IPS-NIHi11 (cell line): ENCODE measurements at regions not wholly inside any gene's neighbourhood (a gene's known extent, or its start where the extent isn't known, plus 50 kb on each side); places are given as distances from the start of the nearest gene placed in this dataset.
"Not testable (repeated sequence)": the region's sequence is repeated elsewhere in the genome, so short reads cannot be mapped to it uniquely, and the experiment has no call there.

ENCODE experiments used
- DNase-seq: peaks from one replicate; pipeline ENCODE4 v3.0.0; 2012; ENCODE audit warnings: mixed read lengths, low spot score

DNA sequence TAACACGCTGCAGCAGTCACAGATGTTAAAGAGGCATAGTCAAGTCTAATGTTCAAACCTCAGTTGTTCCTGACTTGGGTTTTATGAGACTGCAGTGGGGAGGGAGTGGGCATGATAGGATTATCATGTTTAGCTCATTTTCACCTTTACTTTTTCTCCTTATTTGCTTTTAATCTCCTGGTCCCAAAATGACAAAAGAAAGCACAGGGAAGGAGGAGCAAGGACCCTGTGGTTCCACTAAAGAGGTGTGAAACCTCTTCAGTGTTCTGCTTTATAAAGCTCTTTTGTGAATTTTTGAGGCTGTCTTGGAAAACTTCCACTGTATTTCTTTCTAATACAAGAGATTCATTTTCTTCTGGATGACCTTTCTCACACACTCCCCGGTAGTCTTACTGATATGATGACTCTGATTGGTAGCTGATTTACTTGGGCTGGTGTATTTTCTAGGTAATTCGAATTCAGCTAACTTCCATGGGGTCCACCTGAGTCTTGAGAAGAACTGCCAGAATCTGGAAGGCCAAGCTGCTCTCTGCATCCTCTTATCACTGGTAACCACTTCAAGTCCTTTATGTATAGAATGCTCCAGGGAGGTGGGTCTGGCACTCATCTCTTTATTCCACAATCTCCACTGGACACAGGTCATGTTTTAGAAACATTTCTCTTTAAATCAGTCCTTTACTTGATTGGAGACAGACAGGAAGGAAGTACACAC, 1364.4 kb upstream of the CDH9 start:
- DNase-seq: no peak

DNA sequence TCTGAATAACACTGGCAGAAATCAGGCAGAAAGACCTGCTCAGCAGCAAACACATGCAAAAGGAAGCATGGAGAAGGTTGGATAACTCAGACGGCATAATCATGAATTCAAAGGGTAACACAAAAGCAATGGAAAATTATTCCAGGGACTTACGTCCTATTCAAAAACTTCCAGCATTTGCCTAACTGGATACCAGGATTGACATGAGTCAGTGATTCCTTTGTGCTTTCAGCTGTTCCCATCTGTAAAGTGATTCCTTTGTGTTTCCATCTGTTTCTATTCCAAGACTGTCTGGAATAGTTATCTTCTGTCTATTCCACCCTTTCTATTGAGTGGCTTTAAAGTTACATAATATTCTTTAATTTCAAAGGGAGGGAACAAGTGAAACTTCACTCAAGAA, 1361.7 kb upstream of the CDH9 start:
- no peak for DNase-seq

DNA sequence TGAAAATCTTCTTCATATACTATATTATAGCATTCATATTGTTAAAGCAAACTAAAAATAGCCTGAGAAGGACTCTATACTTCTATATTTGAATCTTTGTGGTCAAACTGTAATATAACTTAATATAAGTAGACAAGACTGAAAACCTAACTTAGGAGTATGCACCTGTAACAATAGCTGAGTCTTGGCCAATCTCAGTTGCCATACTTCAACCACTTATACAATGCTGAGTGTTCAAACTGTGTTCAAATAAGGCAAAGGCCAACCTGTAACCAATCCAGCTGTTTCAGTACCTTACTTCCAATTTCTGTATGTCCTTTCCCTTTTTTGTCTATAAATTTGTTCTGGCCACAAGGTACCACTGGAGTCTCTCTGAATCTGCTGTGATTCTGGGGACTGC, 1360.8 kb upstream of the CDH9 start:
- no peak for DNase-seq

DNA sequence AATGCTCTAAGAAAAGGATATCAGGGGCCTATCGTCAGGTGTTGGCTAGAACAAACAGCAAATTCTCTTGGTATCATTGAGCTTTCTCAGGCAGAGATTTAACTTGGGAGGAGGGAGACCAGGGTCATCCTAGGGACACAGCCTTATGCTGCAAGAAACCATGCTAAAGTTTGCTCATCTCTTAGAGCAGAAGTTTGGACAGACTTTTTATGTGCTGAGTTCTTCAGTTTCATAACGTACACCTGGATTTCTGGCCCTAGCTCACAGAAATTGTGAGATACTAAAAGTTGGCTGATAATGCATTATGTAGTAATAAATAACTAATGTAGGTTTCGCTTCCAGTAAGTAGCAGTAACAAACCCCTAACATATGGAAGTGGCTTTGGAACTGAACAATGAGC, 1359.8 kb upstream of the CDH9 start:
- no peak for DNase-seq

DNA sequence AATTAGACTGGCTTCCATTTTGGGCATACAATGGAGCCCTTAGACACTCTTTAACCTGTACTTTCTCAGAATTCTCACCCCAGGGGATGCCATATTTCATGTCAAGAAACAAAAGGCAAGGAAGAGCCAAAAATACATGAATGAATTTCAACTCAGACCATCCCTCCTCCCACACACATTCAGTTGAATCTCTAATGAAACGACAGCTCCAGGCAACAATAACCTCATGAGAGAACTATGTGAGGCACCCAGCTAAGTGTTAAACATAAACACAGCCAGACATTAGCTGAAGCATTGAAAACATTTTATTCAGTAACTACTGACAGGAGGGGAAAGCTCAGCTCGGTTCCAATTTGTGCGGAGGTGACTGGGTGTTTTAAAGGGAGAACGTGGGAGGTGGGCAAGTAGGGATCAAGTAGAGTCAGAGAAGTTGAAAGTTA, 1359.1 kb upstream of the CDH9 start:
- peak; percentile 19 for DNase-seq

DNA sequence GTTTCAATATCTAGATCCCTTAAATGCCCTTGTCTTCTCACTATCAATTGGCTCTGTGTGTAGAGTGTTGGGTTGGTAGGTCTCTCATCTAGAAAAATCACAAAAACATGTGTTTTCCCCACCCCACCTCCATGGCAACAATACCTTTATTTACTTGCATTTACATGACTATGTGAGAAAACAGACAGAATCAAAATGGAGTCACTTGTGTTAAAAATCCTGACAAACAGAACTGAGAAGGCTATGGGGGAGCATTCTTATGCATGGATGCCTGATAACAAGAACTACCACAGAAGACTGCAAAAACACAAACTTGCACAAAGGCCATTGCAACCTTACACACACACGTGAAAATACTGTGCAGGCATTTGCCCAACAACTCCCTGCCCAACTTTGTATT, 1352.9 kb upstream of the CDH9 start:
- DNase-seq: no peak

DNA sequence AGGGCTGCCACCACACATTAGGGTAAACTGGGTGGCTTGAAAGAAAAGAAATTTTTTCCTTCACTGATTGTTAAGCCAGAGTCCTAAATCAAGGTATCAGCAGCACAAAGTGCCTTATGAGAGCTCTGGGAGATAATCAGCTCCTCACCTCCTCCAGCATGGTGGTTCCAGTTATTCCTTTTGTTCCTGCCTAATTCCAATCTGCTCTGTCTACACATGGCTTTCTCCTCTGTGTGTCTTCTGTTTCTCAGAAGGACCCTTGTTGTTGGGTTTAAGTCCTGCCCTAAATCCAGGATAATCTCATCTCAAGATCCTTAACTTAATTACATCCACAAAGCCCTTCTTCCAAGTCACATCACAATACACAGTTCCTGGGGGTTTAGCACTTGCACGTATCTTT, 1352.0 kb upstream of the CDH9 start:
- no peak for DNase-seq

DNA sequence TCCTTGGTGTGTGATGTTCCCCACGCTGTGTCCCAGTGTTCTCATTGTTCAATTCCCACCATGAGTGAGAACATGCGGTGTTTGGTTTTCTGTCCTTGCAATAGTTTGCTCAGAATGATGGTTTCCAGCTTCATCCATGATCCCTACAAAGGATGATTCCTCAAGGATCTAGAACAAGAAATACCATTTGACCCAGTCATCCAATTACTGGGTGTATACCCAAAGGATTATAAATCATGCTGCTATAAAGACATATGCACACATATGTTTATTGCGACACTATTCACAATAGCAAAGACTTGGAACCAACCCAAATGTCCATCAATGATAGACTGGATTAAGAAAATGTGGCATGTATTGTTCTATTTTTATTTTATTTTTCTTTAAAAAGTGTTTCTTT, 1351.3 kb upstream of the CDH9 start:
- DNase-seq: not testable (repeated sequence)

DNA sequence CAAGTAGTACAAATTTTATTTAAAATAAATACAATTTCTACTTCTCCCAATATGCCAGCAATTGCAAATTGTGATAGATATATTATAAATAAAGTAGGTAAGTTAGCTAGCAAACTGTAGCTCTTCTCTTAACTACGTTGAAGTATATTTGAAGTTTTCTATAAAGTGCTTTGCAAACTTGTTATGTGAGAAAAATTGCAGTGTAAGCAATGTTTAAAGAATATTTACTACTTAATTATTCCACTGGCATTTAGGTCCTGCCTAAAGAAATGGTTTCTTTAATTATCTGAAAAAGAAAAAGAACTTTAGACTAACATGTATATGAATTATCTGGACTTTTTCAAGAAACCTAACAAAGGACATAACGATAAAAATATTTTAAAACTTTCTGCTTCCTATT, 1350.0 kb upstream of the CDH9 start:
- DNase-seq: no peak

DNA sequence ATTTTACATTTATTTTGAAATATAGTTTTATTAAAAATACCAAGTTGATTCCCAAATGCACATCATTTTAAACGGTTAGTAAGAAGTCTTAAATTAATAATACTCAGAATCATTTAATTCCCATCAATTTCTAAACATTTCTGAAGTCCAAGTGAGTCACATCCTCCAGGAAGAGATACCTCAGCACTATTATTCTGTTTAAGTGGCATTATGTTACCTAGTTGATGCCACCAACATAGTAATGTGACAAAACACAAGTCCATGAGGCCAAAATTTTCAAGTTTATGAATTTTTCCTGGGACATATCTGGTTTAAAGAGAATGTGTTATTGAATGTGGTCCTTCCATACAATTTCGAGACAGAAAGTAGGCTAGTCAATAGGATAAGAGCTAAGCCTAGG, 1348.3 kb upstream of the CDH9 start:
- no peak for DNase-seq

DNA sequence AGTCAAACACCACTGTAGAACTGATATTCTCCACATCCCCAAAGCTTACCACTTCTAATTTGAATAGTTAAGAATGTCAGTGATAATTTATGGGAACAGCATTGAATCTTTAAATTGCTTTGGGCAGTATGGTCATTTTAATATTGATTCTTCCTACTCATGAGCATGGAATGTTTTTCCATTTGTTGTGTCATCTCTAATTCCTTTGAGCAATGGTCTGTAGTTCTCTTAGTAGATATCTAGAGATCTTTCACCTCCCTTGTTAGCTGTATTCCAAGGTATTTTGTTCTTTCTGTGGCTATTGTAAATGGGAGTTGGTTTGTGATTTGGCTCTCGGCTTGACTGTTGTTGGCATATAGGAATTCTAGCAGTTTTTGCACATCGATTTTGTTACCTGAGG, 1341.8 kb upstream of the CDH9 start:
- no peak for DNase-seq

DNA sequence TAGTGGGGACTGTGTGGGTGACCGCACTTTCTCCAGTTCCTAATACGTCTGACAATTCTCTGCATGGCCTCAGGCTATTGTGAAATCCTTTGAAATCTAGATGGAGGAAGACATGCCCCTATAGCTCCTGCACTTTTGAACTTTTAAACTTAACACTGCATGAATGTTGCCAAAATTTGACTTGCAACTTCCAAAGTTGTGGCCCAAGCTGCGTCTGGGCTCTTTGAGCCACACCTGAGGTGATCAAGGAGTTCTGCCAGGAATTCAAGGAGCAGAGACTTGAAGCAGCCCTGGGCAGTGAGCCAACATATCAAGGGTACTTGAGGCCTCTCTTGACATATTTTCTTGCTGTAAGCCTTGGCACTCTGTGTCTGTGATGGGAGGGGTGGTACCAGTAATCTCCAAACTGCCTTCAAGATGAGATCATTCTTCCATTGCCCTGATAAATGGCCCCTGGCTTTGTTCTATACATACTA, 1336.1 kb upstream of the CDH9 start:
- DNase-seq: peak; percentile 10

DNA sequence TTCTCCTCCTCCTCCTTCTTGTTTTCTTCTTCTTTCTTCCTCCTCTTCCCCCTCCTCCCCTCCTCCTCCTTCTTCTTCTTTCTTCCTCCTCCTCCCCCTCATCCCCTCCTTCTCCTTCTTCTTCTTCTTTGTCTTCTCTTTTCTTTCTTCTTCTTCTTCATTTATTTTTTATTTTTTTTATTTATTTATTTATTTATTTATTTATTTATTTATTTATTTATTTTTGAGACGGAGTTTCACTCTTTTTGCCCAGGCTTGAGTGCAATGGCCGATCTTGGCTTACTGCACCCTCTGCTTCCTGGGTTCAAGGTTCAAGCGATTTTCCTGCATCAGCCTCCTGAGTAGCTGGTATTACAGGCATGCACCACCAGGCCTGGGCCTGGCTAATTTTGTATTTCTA, 1332.5 kb upstream of the CDH9 start:
- no peak for DNase-seq

DNA sequence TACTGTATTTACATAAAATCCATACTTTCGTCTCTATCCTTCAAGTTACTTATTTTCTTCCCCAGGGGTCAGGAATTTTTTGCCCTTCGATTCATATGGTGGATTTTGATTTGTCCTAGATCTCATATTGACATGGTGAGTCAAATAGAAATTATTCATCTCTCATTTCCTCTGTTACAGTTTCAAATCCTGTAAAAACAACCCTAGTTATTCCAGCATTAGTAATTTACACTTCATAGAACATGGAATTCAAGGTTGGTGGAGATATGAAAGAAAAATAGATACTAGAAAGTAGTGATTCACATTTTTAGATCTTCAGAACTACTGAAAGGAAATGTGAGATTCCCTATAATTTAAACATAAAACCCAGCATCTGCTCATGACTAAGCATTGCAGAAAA, 1331.0 kb upstream of the CDH9 start:
- DNase-seq: no peak

DNA sequence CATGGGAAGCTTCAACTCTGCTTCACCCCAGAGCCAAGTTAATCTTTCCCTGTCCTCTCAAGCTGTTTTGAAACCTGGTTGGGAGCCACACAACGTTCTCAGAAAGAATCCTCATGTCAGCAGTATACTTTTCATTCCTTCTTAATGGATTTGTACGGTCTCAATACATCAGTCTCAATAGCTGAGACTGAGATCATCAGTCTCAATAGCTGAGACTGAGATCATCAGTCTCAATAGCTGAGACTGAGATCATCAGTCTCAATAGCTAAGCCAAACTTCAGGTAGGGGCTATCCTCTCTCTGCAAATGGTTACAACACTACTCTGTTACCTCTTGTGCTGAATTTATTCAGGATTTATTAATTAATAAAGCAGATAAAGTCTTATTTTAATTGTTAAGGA, 1317.4 kb upstream of the CDH9 start:
- no peak for DNase-seq

DNA sequence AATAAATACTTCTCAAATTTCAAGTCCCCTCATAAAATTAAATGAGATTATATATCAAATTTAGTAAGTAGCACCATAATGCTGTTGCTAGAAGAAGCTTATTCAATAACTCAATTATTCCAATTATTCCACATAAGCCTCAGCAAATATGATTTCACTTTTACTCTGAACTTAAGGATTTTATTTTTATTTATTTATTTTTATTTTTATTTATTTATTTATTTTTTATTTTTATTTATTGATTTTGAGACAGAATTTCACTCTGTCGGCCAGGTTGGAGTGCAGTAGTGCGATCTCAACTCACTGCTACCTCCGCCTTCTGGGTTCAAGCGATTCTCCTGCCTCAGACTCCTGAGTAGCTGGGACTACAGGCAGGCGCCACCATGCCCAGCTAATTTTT, 1308.3 kb upstream of the CDH9 start:
- no peak for DNase-seq

DNA sequence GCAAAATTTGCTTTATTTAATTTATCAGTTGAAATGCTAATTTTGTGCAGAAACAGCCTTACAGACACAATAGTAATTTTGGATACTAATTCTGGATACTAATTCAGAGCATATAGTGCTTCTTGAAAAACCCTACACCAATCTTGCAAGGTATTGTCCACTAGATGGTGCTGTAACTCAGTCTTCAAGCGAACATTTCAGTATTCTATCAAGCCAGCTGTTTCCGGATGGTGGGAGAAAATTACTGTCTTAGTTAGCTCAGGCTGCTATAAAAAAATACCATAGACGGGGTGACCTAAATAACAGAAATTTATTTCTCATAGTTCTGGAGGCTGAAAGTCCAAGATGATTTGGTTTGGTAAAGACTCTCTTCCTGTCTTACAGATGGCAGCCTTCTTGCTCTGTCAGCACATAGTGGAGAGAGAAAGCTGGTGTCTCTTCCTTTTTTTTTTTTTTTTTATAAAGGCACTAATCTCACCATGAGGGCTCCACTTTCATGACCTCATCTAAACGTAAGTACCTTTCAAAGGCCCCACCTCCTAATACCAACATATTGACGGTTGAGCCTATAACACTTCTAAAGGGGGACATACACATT, 1306.5 kb upstream of the CDH9 start:
- DNase-seq: peak; percentile 39

DNA sequence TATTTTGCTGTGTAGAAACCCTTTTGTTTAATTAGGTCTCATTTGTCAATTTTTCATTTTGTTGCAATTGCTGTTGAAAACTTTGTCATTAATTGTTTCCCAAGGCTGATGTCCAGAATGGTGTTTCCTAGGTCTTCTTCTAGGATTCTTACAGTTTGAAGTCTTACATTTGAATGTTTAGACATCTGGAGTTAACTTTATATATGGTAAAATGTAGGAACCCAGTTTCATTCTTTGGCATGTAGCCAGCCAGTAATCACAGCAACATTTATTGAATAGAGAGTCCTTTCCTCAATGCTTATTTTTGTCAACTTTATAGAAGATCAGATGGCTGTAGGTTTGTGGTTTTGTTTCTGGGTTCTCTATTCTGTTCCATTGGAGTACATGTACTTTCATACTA, 1290.8 kb upstream of the CDH9 start:
- DNase-seq: no peak

DNA sequence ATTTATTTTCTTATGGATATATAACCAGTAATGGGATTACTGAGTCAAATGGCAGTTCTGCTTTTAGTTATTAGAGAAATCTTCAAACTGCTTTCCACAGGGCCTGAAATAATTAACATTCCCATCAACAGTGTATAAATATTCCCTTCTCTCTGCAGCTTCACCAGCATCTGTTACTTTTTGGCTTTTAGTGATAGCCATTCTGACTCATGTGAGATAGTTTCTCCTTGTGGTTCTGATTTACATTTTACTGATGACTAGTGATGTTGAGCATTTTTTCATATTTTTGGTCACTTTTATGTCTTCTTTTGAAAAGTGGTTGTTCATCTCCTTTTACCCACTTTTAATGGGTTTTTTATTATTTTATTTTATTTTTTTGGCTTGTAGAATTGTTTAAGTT, 1290.3 kb upstream of the CDH9 start:
- DNase-seq: no peak

DNA sequence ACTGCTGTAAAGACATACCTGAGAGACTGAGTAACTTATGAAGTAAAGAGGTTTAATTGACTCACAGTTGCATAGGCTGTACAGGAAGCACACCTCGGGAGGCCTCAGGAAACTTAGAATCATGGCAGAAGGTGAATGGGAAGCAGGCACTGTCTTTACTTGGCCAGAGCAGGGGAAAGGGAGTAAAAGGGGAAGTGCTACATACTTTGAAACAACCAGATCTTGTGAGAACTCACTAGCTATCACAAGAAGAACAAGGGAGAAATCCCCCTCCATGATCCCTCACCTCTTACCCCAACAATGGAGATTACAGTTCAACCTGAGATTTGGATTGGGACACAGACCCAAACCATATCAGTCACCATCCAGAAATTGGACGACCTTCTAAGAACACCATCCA, 1285.8 kb upstream of the CDH9 start:
- DNase-seq: no peak

DNA sequence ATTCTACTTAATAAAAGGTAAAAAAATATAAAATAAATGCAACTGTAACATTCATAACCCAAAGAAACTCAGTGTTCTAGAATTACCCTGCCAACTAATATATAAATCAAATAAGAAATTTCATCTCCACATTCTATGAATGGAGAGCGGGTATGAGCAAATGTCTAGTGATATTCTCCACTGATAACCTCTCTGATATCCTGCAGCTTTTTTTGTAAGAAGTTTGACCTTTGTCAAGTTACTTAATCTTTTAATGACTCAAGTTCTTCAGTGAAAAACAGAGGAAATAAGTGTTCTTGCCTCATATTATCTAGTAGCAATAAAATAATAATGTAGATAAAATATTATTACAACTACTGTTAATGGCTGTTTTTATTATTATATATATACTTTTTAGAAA, 1275.6 kb upstream of the CDH9 start:
- DNase-seq: no peak

DNA sequence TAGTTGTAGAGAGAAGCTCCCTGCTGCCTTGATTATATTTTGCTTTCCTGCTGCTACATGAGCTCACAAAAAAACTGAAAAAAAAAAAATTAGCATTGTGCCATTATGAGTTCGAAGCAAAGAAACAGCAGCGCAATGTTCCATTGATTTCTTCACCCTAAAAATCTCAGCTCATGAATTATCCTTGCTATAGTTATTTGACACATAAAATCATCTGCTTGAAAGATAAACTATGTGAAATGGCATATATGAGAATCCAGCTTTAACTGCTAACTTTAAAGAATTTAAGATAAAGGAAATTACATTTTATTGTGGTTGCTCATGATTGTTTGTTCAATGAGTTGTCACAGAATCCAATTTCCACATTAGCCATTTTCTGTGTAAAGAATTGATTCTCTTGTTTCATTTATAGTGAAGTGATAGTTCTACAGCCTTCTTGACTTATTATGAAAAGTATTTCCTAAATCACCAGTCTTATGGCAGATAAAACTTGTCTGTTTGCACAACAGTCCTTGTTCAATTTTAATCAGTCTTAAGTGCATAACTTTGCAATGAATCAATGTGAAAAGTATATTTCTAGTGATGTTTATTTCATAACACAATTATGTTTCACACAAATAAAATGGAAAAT, 1275.0 kb upstream of the CDH9 start:
- DNase-seq: no peak

DNA sequence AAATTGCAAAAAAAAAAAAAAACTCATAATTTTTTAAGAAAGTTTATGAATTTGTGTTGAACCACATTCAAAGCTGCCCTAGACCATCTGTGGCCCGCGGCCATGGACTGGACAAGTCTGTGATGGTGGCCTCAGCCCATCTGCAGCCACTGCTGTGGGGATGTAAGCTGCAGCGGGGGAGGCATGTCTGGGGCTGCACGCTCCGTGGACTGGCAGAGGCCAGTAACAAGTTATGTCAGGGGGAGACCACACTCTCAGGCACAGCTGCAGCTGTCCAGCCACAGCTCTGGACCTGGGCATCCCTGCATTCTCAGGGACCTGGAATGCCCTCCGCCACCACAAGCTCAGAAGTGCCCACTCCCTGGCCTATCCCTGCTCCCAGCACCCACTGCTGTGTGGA, 1272.3 kb upstream of the CDH9 start:
- no peak for DNase-seq

DNA sequence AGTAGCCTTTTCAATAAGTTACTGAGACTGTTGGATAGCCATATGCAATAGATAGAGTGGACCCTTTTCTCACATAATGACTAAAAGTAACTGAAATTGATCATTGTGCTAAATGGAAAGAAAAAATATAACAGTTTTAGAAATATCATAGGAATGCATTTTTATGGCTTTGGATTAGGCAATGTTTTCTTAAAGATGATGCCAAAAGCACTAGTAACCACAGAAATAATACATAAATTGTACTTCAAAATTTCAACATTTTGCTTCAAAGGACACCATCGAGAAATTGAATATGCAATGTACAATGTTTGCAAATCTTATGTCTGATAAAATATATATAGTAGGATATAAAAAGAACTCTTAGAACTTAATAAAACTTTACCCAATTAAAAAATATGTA, 1267.5 kb upstream of the CDH9 start:
- no peak for DNase-seq
